Head of caudate nucleus (tissue), 42 donors: ENCODE measurements at regions not wholly inside any gene's neighbourhood (a gene's known extent, or its start where the extent isn't known, plus 50 kb on each side); places are given as distances from the start of the nearest gene placed in this dataset.
"Not testable (repeated sequence)": the region's sequence is repeated elsewhere in the genome, so short reads cannot be mapped to it uniquely, and the experiment has no call there.

Experiments used
- DNase-seq, 42 donors: peaks; one replicate each; pipeline versions ENCODE4 v3.0.0 to v3.0.0-alpha.2; 2020 to 2021; ENCODE audit warnings: mixed read lengths in 7 of 42
- intact Hi-C: fragments of 100-400 bp; cut with DNase I; formaldehyde crosslinking; loops from one replicate; pipeline ENCODE4 v1.15.0; 2022

GRCh38 chr3:156041856-156042255 is 78.5 kb upstream of the KCNAB1 start:
- intact Hi-C loops, DNase-seq: not testable (repeated sequence)

- DNase-seq: peak in 35 of 42 donors; percentile 8 to 77 (median 40)
- intact Hi-C loops: not testable (repeated sequence)
Measured at GRCh38 chr3:156043832-156044633, 76.3 kb upstream of the KCNAB1 start.

- DNase-seq: no peak
- intact Hi-C loops: no loop called here
Measured at GRCh38 chr3:156044634-156044975, 75.8 kb upstream of the KCNAB1 start.

- intact Hi-C loops: not testable (repeated sequence)
Measured at GRCh38 chr3:156048483-156048882, 71.9 kb upstream of the KCNAB1 start.

GRCh38 chr3:156050918-156051317 is 69.5 kb upstream of the KCNAB1 start:
- DNase-seq: no peak
- intact Hi-C loops: no loop called here

More at GRCh38 chr3:156048483-156048882, 71.9 kb upstream of the KCNAB1 start:
- not testable (repeated sequence) for DNase-seq

GRCh38 chr3:156051651-156052050 is 68.7 kb upstream of the KCNAB1 start:
- intact Hi-C loops: no loop called here
- no peak for DNase-seq

- intact Hi-C loops: no loop called here
Measured at GRCh38 chr3:156052115-156052514, 68.3 kb upstream of the KCNAB1 start.

GRCh38 chr3:156059950-156060501 is 60.4 kb upstream of the KCNAB1 start:
- intact Hi-C loops: no loop called here

More at GRCh38 chr3:156052115-156052514, 68.3 kb upstream of the KCNAB1 start:
- DNase-seq: no peak

GRCh38 chr3:156068151-156068550 is 52.2 kb upstream of the KCNAB1 start:
- DNase-seq, intact Hi-C loops: not testable (repeated sequence)

More at GRCh38 chr3:156059950-156060501, 60.4 kb upstream of the KCNAB1 start:
- no peak for DNase-seq

- intact Hi-C loops: no loop called here
- DNase-seq: no peak
Measured at GRCh38 chr3:156070028-156070427, 50.4 kb upstream of the KCNAB1 start.
